NCI-H2196 (cell line): ENCODE measurements at regions not wholly inside any gene's neighbourhood (a gene's known extent, or its start where the extent isn't known, plus 50 kb on each side); places are given as distances from the start of the nearest gene placed in this dataset.

Experiments
- DNase-seq: peaks from one replicate; lab custom pipeline; 2025; ENCODE audit not compliant: unreplicated experiment; lab: John Stamatoyannopoulos, UW

GRCh38 chr9:109880276-109881169, 100.5 kb downstream of the PALM2AKAP2 start:
- DNase-seq: no peak

- DNase-seq: no peak
Measured at GRCh38 chr9:109883623-109884022, 103.6 kb downstream of the PALM2AKAP2 start.

DNA sequence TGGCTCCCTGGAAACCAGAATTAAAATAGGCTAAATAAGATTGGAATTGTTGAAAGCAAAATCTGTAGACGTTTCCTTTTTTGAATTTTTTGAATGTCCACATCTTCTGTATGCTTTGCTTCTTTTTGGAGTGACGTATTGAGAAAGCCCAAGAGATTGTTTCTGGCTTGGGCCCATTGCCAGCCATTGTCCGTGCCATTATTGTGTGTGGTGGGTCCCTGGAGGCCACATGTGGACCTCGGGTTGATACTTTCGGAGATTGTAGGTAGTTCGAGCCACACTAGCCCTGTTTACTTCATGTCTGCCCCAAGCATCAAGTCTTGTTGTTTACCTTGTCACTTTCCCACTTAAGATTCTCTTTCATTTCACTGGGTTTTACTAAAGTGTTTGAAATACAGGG, 106.0 kb downstream of the PALM2AKAP2 start:
- DNase-seq: no peak

DNA sequence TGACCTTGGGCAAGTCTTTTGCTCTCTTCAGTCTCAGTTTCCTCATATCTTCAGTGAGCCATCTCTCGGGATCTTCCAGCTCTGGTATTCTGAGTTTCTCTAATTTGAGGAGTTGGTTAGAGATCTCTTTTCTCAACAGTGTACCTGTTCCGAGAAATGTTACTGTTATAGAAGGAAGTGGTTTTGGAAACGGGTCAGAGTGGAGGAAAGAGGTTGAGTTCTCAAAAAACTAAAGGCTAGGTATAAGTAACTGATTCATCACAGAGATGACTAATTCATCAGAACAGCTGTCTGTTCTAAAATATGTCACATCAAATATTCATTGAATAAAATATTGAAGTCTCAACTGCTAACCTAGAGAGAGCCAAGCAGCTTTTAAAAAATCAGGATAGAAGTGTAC, 106.6 kb downstream of the PALM2AKAP2 start:
- DNase-seq: no peak

GRCh38 chr9:109887079-109887478, 107.1 kb downstream of the PALM2AKAP2 start:
- no peak for DNase-seq

GRCh38 chr9:109888695-109889094, 108.7 kb downstream of the PALM2AKAP2 start:
- DNase-seq: no peak

GRCh38 chr9:109889456-109889855, 109.5 kb downstream of the PALM2AKAP2 start:
- peak; percentile 18 for DNase-seq

- DNase-seq: no peak
Measured at GRCh38 chr9:109893241-109893640, 113.2 kb downstream of the PALM2AKAP2 start.

DNA sequence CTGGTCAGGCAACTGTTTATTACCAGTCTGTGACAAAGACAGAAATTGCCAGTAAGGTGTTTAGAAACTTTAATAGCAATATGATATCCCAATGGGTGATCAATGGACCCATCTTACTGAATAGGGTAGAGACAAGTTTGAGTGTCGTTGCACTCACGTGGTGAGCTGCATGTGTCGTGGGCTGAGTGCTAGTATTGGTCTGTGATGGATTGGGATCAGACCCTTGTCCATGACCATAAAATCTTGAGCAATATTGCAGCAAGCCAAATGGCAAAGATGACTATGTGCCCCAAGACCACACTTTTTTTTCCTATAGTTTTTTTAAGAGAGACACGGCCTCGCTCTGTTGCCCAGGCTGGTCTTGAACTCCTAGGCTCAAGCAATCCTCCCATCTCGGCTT, 114.5 kb downstream of the PALM2AKAP2 start:
- no peak for DNase-seq

GRCh38 chr9:109894921-109895758, 115.1 kb downstream of the PALM2AKAP2 start:
- DNase-seq: no peak

- DNase-seq: no peak
Measured at GRCh38 chr9:109901201-109901600, 121.2 kb downstream of the PALM2AKAP2 start.

DNA sequence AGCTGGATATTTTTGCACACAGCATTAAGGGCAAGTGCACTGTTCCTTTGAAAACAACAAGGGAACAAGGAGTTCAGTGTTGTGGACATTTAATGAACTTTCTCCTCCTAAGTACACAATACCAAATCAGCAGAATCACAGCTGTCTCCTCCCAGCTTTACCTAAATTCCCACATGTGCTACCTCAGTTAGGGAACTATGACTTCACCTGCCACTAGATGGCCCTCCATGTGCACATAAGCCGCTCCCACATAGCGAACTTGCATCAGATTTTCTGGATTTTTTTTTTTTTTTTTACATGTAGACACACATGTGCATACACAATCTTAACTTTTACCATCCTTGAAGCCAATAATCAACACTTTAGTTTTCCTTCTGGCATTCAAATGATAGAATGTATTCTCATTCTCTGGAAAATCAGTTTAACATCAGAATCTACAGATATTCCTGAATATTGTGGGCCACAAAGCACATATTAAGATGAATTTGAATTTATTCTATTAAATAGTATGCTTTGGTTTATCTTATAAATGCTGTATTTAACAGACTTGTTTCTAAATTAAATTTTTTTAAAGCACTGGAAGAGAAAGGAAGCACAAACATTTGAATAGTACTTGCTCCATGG, 123.6 kb downstream of the PALM2AKAP2 start:
- peak; percentile 75 for DNase-seq

DNA sequence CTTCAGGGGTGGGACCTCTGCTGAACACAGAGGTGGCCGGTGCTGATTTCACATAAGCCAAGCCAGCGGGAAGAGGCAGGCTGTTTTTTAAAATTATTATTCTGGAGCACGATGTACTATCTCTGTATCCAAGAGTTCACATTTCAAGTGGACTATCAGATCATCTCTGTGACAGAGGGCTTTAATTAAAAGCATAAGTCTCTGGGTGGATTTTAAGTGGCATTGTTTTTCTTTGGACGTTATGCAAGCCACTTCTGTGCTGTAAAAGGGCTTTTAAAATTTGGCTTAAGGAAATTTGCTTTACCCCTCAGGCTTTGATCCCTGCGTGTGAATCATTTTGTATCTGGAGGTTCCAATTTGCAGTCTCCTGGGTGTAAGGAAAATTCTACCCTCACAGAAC, 124.7 kb downstream of the PALM2AKAP2 start:
- no peak for DNase-seq

DNA sequence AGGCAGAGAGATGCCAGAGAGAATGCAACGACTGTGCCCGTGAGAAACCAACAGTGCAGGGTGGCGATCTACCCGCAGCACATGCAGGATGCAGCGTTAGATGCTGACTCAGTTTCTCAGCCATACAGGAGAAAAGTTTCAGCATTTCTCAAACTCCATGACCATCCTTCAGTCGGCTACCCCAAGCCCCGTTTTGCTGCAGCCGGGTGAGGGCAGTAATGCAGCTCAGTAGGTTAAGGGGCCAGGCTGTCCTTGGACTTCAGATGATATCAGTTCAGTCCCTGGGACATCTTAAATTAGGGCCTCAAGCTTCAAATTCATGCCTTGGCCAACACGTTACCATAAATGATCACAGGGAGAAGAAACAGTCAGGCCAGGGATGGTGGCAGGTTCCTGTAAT, 125.5 kb downstream of the PALM2AKAP2 start:
- DNase-seq: no peak

DNA sequence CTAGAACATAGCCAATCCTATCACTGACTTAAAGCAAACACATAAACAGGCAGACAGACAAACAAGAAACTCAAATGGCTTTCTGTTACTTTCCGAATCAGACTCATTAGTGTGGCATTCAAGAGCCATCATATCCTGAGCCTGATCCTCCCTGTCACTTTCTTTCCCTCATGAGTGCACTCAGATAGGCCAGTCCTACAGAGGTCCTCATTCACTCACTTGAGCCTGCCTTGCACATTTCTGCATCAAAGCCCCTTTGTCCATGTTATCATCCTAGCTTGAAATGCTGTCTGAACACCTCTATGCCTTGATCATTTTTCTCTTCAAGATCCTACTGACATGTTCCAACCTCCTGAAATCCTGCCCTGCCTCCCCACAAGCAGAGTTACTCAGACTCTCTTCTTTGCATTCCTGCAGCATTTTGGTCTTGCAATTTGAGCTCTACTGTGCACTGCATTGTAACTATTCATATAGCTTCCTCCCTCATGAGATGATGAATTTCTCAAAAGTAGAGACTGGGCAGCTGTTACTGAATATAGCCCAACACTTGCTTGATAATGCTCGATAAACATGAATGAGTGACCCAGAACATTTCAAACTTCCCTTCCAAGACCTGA, 126.9 kb downstream of the PALM2AKAP2 start:
- no peak for DNase-seq

DNA sequence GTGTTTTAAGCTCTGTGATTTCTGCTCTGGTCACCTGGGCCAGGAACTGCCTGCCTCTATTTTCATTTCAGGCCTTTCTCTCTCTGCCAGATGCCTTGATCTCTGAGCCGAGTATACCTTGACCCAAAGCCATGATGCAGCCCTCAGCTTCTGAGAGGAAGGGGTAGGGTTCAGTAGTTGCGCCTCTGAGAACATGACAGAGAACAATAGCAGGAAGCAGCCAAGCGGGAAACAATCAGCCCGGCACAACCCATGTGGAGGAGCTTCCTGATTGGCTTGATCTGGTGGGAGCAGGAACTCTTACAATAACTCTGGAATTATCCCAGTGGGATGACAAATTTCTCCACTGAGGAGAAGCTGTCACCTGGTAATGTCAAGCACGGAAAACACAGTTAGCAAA, 127.4 kb downstream of the PALM2AKAP2 start:
- DNase-seq: no peak

DNA sequence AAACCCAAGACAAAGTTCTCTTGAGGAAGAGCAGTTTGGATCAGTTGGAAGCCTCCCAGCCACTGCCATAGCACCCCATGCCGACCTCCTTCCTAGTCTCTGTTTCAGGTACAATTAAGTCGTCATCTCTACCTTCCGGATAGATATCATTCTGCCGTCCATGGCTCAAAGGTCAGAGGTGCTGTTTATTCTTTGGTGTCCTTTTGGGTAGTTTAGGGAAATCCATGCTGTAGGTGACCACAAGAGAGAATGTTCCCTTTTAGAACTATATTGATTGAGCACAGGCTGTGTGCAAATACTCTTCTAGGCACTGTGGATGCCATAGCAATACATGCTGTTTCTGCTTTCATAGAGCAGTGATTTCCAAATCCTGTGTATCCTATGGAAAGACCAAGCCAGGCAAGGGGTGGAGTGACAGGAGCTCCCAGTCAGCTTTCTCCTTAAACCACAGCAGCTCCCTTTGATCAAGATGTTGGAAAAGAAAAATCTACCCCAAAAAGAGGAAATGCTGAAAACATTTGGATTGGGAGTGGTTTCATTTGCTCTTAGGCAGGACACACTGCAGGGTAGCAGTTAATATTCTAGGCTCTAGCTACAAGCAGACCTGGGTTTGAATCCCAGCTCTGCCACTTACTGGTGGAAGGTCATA, 127.9 kb downstream of the PALM2AKAP2 start:
- no peak for DNase-seq

DNA sequence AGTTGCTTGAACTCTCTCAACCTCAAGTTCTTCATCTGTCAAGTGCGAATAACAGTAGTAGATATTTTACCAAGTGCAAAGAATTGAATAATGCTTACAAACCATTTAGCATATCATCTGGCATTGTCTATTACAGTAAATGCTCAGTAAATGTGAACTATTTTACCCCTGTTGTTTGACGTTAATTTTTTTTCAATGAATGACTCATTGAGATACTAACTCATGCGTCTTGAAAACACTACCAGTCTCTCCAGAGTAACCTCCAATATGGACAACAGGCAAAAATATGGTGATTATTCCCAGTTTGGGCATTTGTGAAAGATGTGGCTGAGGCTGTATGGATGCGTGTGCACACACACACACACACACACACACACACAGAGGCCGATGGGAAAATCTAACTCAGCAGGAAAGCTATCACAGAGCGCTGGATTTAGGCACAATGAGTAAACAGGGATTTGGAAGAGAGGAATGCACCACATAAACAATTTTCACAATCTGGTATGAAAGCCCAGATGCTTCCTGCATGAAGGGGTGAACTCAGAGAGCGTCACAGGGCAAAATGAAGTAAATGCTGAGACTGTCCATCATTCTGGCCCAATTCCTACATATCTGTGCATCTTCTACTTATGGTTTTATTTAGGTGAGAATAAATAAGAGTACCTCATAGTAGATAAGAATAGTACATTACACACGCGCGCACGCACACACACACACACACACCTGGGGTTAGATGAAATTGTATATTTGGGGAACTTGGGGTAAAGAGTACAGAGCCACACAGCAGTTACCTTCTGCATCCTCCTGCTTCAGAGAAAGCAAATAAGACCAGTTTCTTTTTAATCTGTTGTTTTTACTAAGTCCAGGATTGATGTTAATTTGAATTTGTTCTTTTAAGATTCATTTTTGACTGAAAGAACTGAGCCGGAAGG, 128.7 kb downstream of the PALM2AKAP2 start:
- no peak for DNase-seq

DNA sequence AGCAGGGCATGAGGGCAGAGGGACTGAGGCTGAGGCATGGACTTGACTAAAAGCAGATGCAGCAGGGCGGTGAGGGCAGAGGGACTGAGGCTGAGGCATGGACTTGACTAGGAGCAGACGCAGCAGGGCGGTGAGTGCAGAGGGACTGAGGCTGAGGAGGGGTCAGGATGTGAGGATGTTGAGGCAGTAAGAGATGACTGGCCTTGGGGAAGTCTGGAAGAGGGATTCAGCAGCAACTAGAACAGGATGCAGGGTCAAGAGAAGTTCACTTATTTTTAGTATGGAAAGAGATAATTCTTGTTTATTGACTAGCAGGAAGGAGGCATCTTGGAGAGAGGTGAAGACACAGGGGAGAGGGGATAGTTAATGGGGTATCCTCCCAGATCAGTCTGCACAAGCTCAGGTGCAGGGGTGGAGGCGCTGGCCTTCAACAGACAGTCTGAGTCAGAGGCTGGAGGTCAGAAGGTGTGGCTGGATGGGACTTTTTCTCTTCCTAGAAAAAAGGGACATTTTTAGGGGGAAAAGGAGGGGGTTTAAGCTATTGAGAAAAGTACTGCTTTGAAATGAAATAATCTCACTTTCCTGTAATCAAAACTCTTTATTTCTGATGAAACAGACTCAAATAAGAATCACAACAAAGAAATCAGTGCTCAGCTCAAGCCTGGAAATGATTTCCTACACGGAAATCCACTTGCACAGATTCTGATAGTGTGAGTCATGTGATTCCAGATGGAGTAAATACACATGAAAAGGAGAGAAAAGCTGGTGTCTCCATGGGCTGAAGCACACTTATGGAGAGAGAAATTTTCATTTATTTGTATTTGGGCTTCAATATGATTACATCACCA, 130.9 kb downstream of the PALM2AKAP2 start:
- DNase-seq: no peak
